OCI-LY3 (cell line): ENCODE measurements at regions not wholly inside any gene's neighbourhood (a gene's known extent, or its start where the extent isn't known, plus 50 kb on each side); places are given as distances from the start of the nearest gene placed in this dataset.

ENCODE experiments used
- H2AFZ ChIP-seq: fragments of 200-600, 300-600 bp; shearing (Covaris generic); 2 replicates; pipeline ENCODE4 v1.6.0; 2014; ENCODE audit warnings: antibody characterized with exemption, low read depth, low read length
- H3K27ac ChIP-seq: fragments of 200-600, 300-600 bp; sonication (generic); 2 replicates; pipeline ENCODE4 v1.5.1; 2014; ENCODE audit warnings: mild to moderate bottlenecking, low read length, moderate library complexity, mixed read lengths
- H3K27me3 ChIP-seq: fragments of 200-600, 300-600 bp; sonication (generic); 2 replicates; pipeline ENCODE4 v1.6.1; 2014; ENCODE audit warnings: low read depth, low read length, mixed read lengths
- H3K36me3 ChIP-seq: fragments of 200-600, 300-600 bp; sonication (generic); replicated peaks from 2 replicates; pipeline ENCODE3; 2014; ENCODE audit warnings: low read depth, low read length, mixed read lengths
- H3K4me1 ChIP-seq: fragments of 300-600, 200-600 bp; sonication (generic); 2 replicates; pipeline ENCODE4 v1.6.1; 2014; ENCODE audit warnings: low read length, mixed read lengths
- H3K4me2 ChIP-seq: fragments of 200-600, 300-600 bp; sonication (generic); 2 replicates; pipeline ENCODE4 v1.6.1; 2014; ENCODE audit warnings: low read length, mixed read lengths
- H3K4me3 ChIP-seq: fragments of 300-600, 200-600 bp; sonication (generic); 2 replicates; pipeline ENCODE4 v1.5.1; 2014; ENCODE audit warnings: antibody characterized with exemption, mild to moderate bottlenecking, low read length, moderate library complexity
- H3K79me2 ChIP-seq: fragments of 300-600, 200-600 bp; shearing (Covaris generic); 2 replicates; pipeline ENCODE4 v1.6.1; 2014; ENCODE audit warnings: mild to moderate bottlenecking, low read length, mixed read lengths
- H3K9ac ChIP-seq: fragments of 300-600, 200-600 bp; shearing (Covaris generic); 2 replicates; pipeline ENCODE4 v1.6.0; 2014; ENCODE audit warnings: mild to moderate bottlenecking, low read length, moderate library complexity
- H3K9me3 ChIP-seq: fragments of 200-600, 300-600 bp; shearing (Covaris generic); 2 replicates; pipeline ENCODE4 v1.6.1; 2014; ENCODE audit warnings: low read length, mixed read lengths; ENCODE audit not compliant: insufficient read depth
- H4K20me1 ChIP-seq: fragments of 200-600, 300-600 bp; sonication (generic); 2 replicates; pipeline ENCODE4 v1.6.1; 2016; ENCODE audit warnings: low read length, mixed read lengths; ENCODE audit not compliant: insufficient read depth
- EZH2phosphoT487 ChIP-seq: fragments of 200-600 bp; shearing (Covaris generic); IDR thresholded peaks from 2 replicates; pipeline ENCODE4 v1.6.1; 2018; ENCODE audit warnings: antibody characterized with exemption, mixed run types, low read depth
- TF ChIP-seq, protein P1 (sequence below): fragments of 200-600, 300-600 bp; sonication (generic); IDR thresholded peaks from 2 replicates; pipeline ENCODE4 v1.5.1; 2014; ENCODE audit warnings: antibody characterized with exemption, low read length, low read depth

DNA sequence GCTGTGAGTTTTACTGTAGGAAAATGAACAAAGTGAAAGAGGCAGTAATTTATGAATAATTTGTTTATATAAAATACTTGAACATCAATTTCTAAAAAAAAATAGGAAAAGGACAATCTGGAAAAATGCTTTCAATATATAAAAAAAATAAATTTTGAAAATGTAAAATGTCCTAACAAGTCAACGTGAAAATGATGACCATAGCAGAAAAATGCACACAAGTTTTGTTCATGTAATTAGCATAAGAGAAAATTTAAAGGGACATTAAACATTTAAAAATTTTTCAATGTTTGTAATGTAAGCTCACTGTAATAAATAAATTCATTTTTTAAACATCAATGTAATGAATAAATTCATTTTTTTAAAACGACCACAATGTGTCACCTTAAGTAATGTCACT, 214.8 kb upstream of the ATXN7L3B start:
- no peak overlapping the region for H3K4me3 ChIP-seq
- H3K4me2 ChIP-seq = no peak overlapping the region
- no peaks in the 10 kb centered on the region for H3K9me3 ChIP-seq
- no peak overlapping the region for H3K9ac ChIP-seq
- no peaks in the 10 kb centered on the region for H3K27me3 ChIP-seq
- H3K27ac ChIP-seq = no peak overlapping the region
- H4K20me1 ChIP-seq = no peaks in the 10 kb centered on the region
- no peak for TF ChIP-seq EZH2phosphoT487
- TF ChIP-seq, protein P1, sequence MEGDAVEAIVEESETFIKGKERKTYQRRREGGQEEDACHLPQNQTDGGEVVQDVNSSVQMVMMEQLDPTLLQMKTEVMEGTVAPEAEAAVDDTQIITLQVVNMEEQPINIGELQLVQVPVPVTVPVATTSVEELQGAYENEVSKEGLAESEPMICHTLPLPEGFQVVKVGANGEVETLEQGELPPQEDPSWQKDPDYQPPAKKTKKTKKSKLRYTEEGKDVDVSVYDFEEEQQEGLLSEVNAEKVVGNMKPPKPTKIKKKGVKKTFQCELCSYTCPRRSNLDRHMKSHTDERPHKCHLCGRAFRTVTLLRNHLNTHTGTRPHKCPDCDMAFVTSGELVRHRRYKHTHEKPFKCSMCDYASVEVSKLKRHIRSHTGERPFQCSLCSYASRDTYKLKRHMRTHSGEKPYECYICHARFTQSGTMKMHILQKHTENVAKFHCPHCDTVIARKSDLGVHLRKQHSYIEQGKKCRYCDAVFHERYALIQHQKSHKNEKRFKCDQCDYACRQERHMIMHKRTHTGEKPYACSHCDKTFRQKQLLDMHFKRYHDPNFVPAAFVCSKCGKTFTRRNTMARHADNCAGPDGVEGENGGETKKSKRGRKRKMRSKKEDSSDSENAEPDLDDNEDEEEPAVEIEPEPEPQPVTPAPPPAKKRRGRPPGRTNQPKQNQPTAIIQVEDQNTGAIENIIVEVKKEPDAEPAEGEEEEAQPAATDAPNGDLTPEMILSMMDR = no peak
- H2AFZ ChIP-seq = no peak overlapping the region
- peaks cover 6% of the 10 kb centered on the region; the same call in 1 of the 2 replicates for H3K4me1 ChIP-seq
- H3K79me2 ChIP-seq = no peaks in the 10 kb centered on the region
- no peaks in the 10 kb centered on the region for H3K36me3 ChIP-seq

DNA sequence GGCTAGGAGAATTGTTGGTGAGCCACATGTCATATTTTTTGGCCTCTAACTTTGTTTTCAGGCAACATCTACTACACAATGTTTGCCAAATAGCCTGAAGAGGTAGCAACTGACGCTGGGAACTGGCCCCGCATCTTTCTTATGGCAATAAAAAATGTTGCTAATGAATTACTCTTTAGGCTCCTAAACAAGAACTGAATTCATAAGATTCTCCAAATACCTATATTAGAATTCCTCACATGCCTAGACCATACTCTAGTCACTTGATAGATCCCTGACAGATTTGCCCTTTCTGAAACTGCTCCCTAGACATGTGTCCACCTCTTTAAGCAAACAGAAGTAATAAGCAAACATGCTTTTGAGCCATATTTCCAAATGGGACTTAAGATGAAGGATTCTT, 209.0 kb upstream of the ATXN7L3B start:
- H3K9ac ChIP-seq = no peak overlapping the region
- H3K36me3 ChIP-seq = no peaks in the 10 kb centered on the region
- H3K27ac ChIP-seq = no peak overlapping the region
- TF ChIP-seq EZH2phosphoT487 = no peak
- TF ChIP-seq, protein P1 = no peak
- H2AFZ ChIP-seq = no peak overlapping the region
- no peak overlapping the region for H3K4me2 ChIP-seq
- no peaks in the 10 kb centered on the region for H4K20me1 ChIP-seq
- H3K79me2 ChIP-seq = no peaks in the 10 kb centered on the region
- no peaks in the 10 kb centered on the region for H3K27me3 ChIP-seq
- H3K4me3 ChIP-seq = no peak overlapping the region
- no peaks in the 10 kb centered on the region for H3K9me3 ChIP-seq
- peaks cover 5% of the 10 kb centered on the region; the same call in 1 of the 2 replicates for H3K4me1 ChIP-seq

DNA sequence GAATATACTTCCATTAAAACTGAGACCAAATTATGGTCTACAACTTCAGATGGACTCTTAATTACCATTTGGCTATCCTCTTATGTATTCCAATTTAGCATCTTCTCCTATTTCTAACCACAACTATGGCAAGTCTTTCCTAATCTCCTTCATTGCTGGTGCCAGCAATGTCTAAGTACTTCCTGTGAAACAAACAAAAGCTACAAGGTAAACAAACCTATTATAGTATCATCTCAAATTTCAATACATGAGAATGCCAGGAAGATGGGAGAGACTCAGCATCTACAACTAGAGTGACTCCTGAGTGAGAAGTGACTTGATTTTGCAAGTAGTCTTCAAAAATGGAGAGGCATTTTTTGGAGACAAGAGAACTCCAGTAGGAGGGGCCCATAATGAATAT, 202.9 kb upstream of the ATXN7L3B start:
- Histone ChIP-seq H3K4me1 (peaks cover 5% of the 10 kb centered on the region; the same call in 1 of the 2 replicates), H2AFZ (no peak overlapping the region), H3K9me3 (no peaks in the 10 kb centered on the region), H4K20me1 (no peaks in the 10 kb centered on the region), H3K27ac (no peak overlapping the region), H3K9ac (no peak overlapping the region), H3K4me2 (no peak overlapping the region), H3K27me3 (no peaks in the 10 kb centered on the region), H3K4me3 (no peak overlapping the region), H3K36me3 (no peaks in the 10 kb centered on the region), H3K79me2 (no peaks in the 10 kb centered on the region)
- TF ChIP-seq, protein P1 = no peak
- no peak for TF ChIP-seq EZH2phosphoT487

- Histone ChIP-seq H3K4me3 (no peak overlapping the region), H3K4me1 (no peaks in the 10 kb centered on the region), H3K9me3 (no peaks in the 10 kb centered on the region), H3K9ac (no peak overlapping the region), H3K27me3 (no peaks in the 10 kb centered on the region), H3K27ac (no peak overlapping the region), H2AFZ (no peak overlapping the region), H4K20me1 (no peaks in the 10 kb centered on the region), H3K79me2 (no peaks in the 10 kb centered on the region), H3K4me2 (no peak overlapping the region), H3K36me3 (no peaks in the 10 kb centered on the region)
- TF ChIP-seq EZH2phosphoT487 = no peak
- TF ChIP-seq, protein P1 = no peak
Observed at GRCh38 chr12:74337951-74338350, 199.7 kb upstream of the ATXN7L3B start.
